ENCODE measurements at regions not wholly inside any gene's neighbourhood (a gene's known extent, or its start where the extent isn't known, plus 50 kb on each side); places are given as distances from the start of the nearest gene placed in this dataset.
"Not testable (repeated sequence)": the region's sequence is repeated elsewhere in the genome, so short reads cannot be mapped to it uniquely, and the experiment has no call there.

- no peak for DNase-seq (ENCODE audit: low read depth)
- no peak overlapping the region for H3K4me3 ChIP-seq (ENCODE audit: low read length)
- TF ChIP-seq, protein P1, sequence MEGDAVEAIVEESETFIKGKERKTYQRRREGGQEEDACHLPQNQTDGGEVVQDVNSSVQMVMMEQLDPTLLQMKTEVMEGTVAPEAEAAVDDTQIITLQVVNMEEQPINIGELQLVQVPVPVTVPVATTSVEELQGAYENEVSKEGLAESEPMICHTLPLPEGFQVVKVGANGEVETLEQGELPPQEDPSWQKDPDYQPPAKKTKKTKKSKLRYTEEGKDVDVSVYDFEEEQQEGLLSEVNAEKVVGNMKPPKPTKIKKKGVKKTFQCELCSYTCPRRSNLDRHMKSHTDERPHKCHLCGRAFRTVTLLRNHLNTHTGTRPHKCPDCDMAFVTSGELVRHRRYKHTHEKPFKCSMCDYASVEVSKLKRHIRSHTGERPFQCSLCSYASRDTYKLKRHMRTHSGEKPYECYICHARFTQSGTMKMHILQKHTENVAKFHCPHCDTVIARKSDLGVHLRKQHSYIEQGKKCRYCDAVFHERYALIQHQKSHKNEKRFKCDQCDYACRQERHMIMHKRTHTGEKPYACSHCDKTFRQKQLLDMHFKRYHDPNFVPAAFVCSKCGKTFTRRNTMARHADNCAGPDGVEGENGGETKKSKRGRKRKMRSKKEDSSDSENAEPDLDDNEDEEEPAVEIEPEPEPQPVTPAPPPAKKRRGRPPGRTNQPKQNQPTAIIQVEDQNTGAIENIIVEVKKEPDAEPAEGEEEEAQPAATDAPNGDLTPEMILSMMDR (conservative IDR thresholded peaks at IDR 0.05; ENCODE audit: low read length), result no peak
Observed at GRCh38 chr3:194906970-194907629, 221.4 kb downstream of the FAM43A start.

DNA sequence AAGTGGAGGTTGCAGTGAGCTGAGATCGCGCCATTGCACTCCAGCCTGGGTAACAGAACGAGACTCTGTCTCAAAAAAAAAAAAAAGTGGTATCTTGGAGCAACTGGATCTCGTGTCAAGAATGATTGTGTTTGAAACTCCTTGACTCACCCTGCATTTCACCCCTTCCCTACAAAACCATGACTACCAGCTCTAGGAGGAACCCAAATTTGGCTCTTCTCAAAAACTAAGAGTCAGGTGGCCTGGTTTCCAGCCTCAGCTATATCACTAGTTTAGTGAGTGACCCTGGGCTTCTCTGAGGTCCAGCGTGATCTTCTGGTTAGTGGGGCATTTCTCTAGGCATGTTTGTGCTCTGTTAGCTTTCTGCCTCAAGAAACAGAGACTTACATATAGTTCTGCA lies 222.1 kb downstream of the FAM43A start:
- no peak for DNase-seq (ENCODE audit: low read depth)
- TF ChIP-seq, protein P1 (conservative IDR thresholded peaks at IDR 0.05; ENCODE audit: low read length), result no peak
- no peak overlapping the region for H3K4me3 ChIP-seq (ENCODE audit: low read length)

DNA sequence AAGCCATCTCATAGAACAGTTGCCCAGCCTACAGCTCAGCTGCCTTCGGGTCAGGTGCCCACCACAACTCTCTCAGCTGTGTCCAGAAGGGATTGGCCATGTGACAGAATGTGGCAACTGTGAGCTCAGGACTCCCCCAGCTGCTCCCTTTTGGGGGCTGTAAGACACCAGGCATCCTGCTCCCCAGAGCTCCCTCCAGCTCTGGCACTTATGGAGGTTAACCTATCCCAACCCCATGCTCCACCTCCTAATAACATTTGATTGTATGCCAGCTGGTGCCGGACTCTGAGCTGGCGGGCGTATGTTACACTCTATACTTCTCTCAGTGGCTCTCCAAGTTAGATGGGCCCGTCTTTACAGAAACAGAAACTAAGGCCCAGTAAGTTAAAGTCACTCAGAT lies 222.8 kb downstream of the FAM43A start:
- DNase-seq (ENCODE audit: low read depth), result no peak

GRCh38 chr3:194908972-194909371 lies 223.3 kb downstream of the FAM43A start:
- no peak for DNase-seq (ENCODE audit: low read depth)
- TF ChIP-seq, protein P1 (conservative IDR thresholded peaks at IDR 0.05; ENCODE audit: low read length), result peak; percentile 17; the same call in 1 of the 2 replicates
- H3K4me3 ChIP-seq (ENCODE audit: low read length), result no peak overlapping the region

More for the DNA sequence above, 222.8 kb downstream of the FAM43A start:
- H3K4me3 ChIP-seq (ENCODE audit: low read length), result no peak overlapping the region
- TF ChIP-seq, protein P1 (conservative IDR thresholded peaks at IDR 0.05; ENCODE audit: low read length), result no peak

- DNase-seq (ENCODE audit: low read depth), result no peak
- TF ChIP-seq, protein P1 (conservative IDR thresholded peaks at IDR 0.05; ENCODE audit: low read length), result no peak
- H3K4me3 ChIP-seq (ENCODE audit: low read length), result no peak overlapping the region
Observed at GRCh38 chr3:194910414-194910984, 224.8 kb downstream of the FAM43A start.

GRCh38 chr3:194913316-194913715 lies 227.6 kb downstream of the FAM43A start:
- H3K4me3 ChIP-seq (ENCODE audit: low read length), result no peak overlapping the region
- TF ChIP-seq, protein P1 (conservative IDR thresholded peaks at IDR 0.05; ENCODE audit: low read length), result no peak
- no peak for DNase-seq (ENCODE audit: low read depth)

- not testable (repeated sequence) for DNase-seq (ENCODE audit: low read depth)
Observed at GRCh38 chr3:194924889-194925288, 239.2 kb downstream of the FAM43A start.

More at GRCh38 chr3:194924889-194925288, 239.2 kb downstream of the FAM43A start:
- H3K4me3 ChIP-seq (ENCODE audit: low read length), result not testable (repeated sequence)
